Stimulated activated naive CD8-positive, alpha-beta T cell treated with anti-CD3 and anti-CD28 coated beads, Interleukin-15, Interleukin-2, amounts not matched to agents 100 ng/mL and 50 ng/mL, for 24 hours (primary cell): ENCODE measurements at regions not wholly inside any gene's neighbourhood (a gene's known extent, or its start where the extent isn't known, plus 50 kb on each side); places are given as distances from the start of the nearest gene placed in this dataset.
A peak's percentile ranks its signal among the peaks of the same experiment; 100 is the strongest.
"Not testable (repeated sequence)": the region's sequence is repeated elsewhere in the genome, so short reads cannot be mapped to it uniquely, and the experiment has no call there.

Experiments
- H3K27ac Mint-ChIP-seq: one replicate; pipeline ENCODE4 v1.8.0; 2021; ENCODE audit warnings: mild to moderate bottlenecking, mixed read lengths
- H3K27me3 Mint-ChIP-seq: one replicate; pipeline ENCODE4 v1.8.0; 2021; ENCODE audit warnings: mixed read lengths
- H3K36me3 Mint-ChIP-seq: one replicate; pipeline ENCODE4 v1.8.0; 2021; ENCODE audit warnings: low read depth, mixed read lengths
- H3K4me1 Mint-ChIP-seq: one replicate; pipeline ENCODE4 v1.8.0; 2021; ENCODE audit warnings: low read depth, mixed read lengths
- H3K4me3 Mint-ChIP-seq: one replicate; pipeline ENCODE4 v1.8.0; 2021; ENCODE audit warnings: mild to moderate bottlenecking, mixed read lengths
- H3K9me3 Mint-ChIP-seq: one replicate; pipeline ENCODE4 v1.8.0; 2021; ENCODE audit warnings: mixed read lengths

DNA sequence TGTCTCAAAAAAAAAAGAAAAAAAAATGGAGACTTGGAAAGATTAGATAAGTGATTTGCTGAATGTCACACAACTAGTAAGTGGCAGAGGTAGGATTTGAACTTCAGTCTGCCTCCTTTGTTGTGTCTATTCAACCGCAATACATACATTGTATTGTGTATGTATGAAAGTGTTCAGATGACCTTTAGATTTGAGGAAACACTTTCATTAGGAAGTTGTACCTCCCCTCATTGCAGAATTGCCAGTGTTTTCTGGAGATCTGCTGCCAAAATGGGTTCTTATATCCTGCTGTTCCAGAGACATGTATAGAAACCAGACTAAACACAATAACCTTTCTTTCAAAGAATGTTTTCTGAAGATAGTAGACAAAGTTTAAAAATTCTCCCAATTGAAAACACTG lies 247.4 kb upstream of the TBL1XR1 start:
- Mint-ChIP-seq H3K4me1 (peaks cover 16% of the 10 kb centered on the region), H3K4me3 (no peak overlapping the region), H3K27me3 (no peaks in the 10 kb centered on the region)

DNA sequence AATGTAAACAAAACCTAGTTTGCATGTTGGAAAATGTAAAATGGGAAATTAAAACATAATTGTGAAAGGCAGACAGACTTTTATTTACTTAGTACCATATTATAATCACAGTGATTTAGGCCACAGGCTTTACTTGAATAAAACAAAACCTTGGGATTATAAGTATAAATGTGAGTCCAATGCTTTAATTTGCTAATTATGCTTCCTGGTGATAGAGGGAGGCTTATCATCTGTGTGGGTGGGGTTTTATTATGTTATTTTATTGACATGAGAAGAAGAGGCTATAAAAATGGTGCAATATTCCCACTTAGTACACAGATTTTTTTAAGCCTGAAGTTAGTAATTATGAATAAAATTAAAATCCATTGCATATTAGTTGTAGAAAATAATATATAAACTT lies 248.3 kb upstream of the TBL1XR1 start:
- H3K4me3 Mint-ChIP-seq: no peak overlapping the region
- H3K27ac Mint-ChIP-seq: no peak overlapping the region
- no peaks in the 10 kb centered on the region for H3K27me3 Mint-ChIP-seq
- H3K36me3 Mint-ChIP-seq: no peaks in the 10 kb centered on the region
- H3K4me1 Mint-ChIP-seq: peaks cover 19% of the 10 kb centered on the region
- H3K9me3 Mint-ChIP-seq: no peaks in the 10 kb centered on the region

More for the DNA sequence above, 247.4 kb upstream of the TBL1XR1 start:
- H3K9me3 Mint-ChIP-seq: no peaks in the 10 kb centered on the region
- no peaks in the 10 kb centered on the region for H3K36me3 Mint-ChIP-seq
- no peak overlapping the region for H3K27ac Mint-ChIP-seq

DNA sequence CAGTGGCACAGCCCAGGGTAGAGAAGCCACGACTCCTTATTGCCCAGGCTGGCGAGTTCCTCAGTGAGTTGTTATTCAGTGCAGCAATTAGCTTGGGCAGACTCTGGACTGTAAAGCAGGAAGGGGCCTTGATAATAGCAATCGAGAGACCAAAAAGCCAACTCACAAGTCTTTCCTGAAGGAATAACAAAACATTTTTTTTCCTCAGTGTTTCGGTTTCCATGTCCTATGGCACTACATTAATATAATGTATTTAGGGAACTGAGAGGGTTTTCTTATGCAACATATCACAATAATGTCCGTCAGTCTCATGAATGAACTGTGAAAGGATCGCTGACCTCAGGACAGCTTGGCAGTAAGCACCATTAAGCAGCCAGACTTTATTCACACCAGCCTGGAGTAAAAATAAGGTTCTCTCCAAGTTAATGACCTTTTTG lies 248.9 kb upstream of the TBL1XR1 start:
- Mint-ChIP-seq H3K27ac (no peak overlapping the region), H3K27me3 (no peaks in the 10 kb centered on the region), H3K36me3 (no peaks in the 10 kb centered on the region), H3K9me3 (no peaks in the 10 kb centered on the region), H3K4me1 (peaks cover 19% of the 10 kb centered on the region), H3K4me3 (no peak overlapping the region)

DNA sequence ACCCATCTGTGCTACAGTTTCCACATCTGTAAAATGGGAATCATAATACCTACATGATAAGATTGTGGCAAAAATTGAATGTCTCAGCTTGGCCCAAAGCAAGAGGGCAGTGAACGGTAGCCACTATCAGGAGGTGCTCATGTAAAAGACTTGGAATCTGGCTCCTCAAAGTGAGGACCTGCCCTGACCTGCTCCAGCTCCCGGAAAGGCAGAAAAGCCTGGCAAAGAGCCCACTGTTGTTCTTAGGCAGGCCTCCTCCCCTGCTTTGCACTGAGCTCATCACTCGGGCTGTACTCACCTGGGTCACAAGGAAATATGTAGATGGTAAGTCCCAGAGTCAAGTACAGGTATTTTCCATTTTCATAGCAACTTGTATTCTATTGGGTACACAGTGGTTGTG lies 250.7 kb upstream of the TBL1XR1 start:
- Mint-ChIP-seq H3K27ac (peak overlapping the region; percentile 16), H3K36me3 (no peaks in the 10 kb centered on the region), H3K4me3 (no peak overlapping the region), H3K27me3 (no peaks in the 10 kb centered on the region), H3K9me3 (no peaks in the 10 kb centered on the region), H3K4me1 (peaks cover 19% of the 10 kb centered on the region)

DNA sequence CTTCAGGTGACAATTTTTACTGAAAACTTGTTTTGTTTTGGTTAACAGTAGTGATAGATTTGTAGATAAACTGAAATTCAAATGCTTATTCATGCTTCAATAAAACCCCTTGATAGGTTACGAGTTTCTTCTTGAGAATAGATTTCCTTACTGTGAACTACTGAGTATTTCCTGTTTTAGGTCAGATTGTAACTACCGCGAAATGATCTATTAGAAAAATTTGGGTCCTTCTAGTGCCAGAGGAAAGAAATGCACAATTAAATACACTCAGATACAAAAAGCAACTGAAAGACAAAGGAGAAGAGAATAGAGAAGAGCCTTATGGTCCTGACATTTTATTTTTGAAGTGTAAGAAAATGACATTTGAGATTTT lies 251.7 kb upstream of the TBL1XR1 start:
- Mint-ChIP-seq H3K27ac (peak overlapping the region; percentile 54), H3K4me1 (peaks cover 19% of the 10 kb centered on the region), H3K9me3 (no peaks in the 10 kb centered on the region), H3K4me3 (peak overlapping the region; percentile 29), H3K36me3 (no peaks in the 10 kb centered on the region), H3K27me3 (no peaks in the 10 kb centered on the region)

DNA sequence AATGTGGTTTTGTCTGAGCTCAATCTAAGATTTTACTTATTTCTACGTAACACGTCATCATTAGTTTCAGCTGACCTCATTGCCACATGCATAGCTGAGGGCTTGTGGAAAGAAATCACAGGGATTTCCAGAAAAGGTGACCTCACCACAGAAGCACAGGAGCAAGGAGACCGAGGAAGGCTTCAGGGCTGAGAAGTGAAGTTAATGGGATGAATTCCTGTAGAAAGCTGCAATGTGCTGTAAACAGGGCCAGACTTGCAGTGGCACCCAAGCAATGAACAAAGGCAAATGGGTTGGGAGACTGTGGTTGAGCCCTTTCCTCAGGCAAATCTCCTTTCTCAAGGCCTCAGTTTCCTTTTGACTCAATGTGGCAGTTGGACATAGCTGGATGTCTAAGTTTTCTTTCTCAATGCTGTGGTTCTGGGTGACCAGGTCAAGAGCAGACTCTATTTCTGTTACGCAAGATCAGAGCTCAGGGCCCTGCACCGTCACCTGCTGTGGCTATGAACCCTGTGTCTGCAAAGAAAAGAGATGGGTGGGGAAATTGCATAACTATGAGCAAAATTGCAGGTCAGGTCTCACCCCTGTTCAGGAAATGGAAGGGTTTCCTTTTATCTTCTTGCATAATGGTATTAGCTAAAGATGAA lies 252.2 kb upstream of the TBL1XR1 start:
- Mint-ChIP-seq H3K36me3 (no peaks in the 10 kb centered on the region), H3K4me3 (peak overlapping the region; percentile 29), H3K27me3 (no peaks in the 10 kb centered on the region), H3K27ac (peak overlapping the region; percentile 54), H3K9me3 (no peaks in the 10 kb centered on the region), H3K4me1 (peaks cover 19% of the 10 kb centered on the region)

DNA sequence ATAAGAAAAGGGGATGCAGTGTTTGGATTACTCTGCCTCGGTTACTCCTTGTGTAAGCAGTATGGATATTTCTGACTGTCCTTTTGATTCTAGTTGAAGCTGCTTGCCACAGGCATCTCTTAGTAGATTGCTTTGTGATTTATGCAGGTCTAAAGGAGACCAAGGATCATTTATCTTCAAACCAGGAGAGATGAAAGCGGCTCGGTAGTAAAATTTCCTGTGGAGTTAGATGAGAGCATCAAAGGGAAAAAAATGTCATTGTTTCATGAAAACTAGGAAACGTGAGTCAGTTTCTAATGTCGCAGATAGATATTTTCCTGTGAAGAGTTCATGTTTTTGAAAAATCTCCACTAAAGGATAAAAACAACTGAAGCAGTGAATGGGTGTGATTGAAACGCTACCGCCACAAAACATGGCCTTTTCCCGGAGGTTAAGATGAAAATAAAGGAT lies 254.0 kb upstream of the TBL1XR1 start:
- Mint-ChIP-seq H3K4me3 (no peak overlapping the region), H3K27ac (no peak overlapping the region), H3K4me1 (peaks cover 19% of the 10 kb centered on the region), H3K36me3 (no peaks in the 10 kb centered on the region), H3K9me3 (no peaks in the 10 kb centered on the region), H3K27me3 (no peaks in the 10 kb centered on the region)

DNA sequence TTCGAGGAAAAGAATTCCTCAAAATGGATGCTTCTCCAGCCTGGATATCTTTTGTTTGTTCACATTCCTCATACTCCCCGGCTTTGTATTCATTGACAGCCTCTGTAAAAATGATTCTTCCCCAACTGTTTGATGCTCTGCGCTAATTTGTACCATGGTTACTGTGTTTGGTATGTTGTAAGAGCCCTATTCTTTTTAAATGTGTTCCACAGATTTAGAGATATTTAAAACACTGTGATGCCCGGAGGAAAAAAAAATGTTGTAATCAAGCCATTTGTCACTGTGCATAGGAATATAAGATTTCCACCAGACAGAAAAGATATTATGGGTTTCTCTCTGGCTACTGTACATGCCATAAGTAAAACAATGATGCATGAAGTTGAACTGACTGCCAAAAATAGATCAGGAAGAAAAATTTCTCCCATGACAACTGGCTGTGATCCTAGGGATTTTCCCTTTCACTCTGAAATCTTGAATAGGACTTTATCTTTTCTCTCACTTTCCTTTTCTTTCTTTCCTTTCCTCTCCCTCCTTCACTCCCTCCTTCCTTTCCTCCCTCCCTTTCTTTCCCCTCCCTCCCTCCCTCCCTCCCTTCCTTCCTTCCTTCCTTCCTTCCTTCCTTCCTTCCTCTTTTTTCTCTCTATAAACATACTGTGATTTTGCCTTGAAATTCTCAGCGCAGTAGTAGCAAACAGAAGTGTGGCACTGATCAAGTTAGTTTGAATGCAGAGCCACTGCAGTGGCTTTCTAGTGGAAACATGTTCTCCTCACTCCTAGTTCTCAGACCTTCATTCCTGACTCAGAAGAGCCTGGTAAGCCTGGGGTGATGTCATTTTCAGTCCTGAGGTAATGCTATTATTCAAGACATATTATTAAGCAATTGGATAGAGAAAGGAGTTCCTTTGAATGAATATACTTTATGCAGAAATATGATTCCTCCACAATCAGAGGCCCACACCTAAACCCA lies 254.9 kb upstream of the TBL1XR1 start:
- H3K27me3 Mint-ChIP-seq: no peaks in the 10 kb centered on the region
- H3K36me3 Mint-ChIP-seq: no peaks in the 10 kb centered on the region
- H3K27ac Mint-ChIP-seq: no peak overlapping the region
- H3K4me3 Mint-ChIP-seq: no peak overlapping the region
- H3K4me1 Mint-ChIP-seq: peaks cover 19% of the 10 kb centered on the region
- no peaks in the 10 kb centered on the region for H3K9me3 Mint-ChIP-seq

DNA sequence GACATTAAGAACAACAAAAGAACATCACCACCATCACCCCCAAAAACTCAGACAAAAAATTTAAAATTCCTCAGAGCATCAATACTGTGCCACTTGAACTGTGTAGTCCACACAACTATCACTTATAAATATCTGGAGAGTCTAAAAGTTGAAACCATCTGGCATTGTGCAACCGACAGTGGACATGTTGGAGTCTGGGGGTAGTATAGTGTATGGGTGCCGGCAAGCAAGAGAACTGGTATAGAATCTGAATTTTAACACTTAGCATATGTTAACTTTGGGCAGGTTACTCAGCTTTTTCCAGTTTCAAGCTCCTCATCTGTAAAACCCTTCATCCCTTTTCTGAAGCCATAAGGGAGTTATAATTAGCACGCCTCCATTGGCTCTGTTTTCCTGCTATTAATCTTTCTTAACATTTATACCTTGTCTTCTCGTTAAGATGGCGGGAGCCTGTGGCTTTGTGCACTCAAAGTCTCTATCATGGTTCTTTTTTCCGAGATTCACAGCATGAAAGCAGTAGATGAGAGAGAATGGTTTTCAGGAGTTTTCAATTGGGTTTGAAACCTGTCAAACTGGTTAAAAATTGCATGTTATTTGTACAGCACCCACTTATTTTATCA lies 255.7 kb upstream of the TBL1XR1 start:
- Mint-ChIP-seq H3K4me1 (peaks cover 19% of the 10 kb centered on the region), H3K9me3 (no peaks in the 10 kb centered on the region), H3K27ac (no peak overlapping the region), H3K4me3 (no peak overlapping the region), H3K36me3 (no peaks in the 10 kb centered on the region), H3K27me3 (no peaks in the 10 kb centered on the region)

DNA sequence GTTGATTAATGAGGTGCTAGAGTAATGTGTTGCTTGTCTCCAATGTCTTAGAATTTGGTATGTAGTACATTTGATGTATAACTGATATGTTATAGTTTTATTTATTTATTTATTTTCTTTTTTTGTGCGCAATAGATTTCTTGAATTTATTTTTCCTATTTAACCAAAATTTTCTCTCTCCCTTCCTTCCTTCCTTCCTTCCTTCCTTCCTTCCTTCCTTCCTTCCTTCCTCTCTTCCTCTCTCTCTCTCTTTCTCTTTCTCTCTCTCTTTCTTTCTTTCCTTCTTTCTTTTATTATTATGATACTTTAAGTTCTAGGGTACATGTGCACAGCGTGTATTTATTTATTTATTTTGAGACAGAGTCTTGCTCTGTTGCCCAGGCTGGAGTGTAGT lies 256.2 kb upstream of the TBL1XR1 start:
- Mint-ChIP-seq H3K4me1 (peaks cover 15% of the 10 kb centered on the region), H3K36me3 (no peaks in the 10 kb centered on the region), H3K9me3 (no peaks in the 10 kb centered on the region), H3K4me3 (no peak overlapping the region), H3K27ac (no peak overlapping the region), H3K27me3 (no peaks in the 10 kb centered on the region)

DNA sequence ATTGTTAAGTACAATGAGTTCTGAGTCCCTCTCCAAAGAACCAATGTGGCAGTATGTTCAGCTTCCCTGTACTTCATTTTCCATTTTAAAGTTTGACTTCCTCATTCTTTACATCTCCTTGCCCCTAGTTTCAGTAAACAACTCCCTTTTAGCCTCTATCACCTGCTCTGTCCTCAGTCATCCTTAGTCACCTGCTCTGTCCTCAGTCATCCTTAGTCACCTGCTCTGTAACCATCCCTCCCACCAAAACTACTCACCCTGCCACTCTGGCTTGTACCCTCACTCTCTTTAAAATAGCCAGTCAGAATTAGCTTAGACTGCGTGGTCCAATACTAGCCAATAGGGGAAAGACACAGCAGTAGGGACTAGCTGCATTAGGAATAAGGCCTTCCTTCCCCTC lies 259.9 kb upstream of the TBL1XR1 start:
- not testable (repeated sequence) for H3K4me3 Mint-ChIP-seq, H3K9me3 Mint-ChIP-seq, H3K36me3 Mint-ChIP-seq, H3K4me1 Mint-ChIP-seq, H3K27me3 Mint-ChIP-seq, H3K27ac Mint-ChIP-seq

DNA sequence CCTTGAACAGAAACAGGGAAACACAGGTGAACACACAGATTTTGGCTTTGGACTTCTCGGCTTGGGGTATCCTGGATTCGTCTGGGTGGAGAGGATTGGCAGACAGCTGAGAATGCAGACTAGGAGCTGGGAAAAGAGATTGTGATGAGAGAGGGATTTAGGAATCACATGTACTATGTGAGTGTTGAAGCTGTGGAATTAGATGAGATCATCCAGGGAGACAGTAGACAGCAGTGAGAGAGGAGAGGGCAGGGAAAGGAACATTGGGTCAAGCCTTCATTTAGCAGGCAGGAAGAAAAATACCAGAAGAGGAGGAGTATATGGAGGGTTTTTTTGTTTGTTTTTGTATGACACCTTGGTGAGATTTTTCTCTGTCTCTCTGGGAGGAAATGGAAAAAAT lies 262.1 kb upstream of the TBL1XR1 start:
- Mint-ChIP-seq H3K4me3 (no peak overlapping the region), H3K27me3 (no peaks in the 10 kb centered on the region), H3K4me1 (no peaks in the 10 kb centered on the region), H3K9me3 (no peaks in the 10 kb centered on the region), H3K36me3 (no peaks in the 10 kb centered on the region), H3K27ac (no peak overlapping the region)

DNA sequence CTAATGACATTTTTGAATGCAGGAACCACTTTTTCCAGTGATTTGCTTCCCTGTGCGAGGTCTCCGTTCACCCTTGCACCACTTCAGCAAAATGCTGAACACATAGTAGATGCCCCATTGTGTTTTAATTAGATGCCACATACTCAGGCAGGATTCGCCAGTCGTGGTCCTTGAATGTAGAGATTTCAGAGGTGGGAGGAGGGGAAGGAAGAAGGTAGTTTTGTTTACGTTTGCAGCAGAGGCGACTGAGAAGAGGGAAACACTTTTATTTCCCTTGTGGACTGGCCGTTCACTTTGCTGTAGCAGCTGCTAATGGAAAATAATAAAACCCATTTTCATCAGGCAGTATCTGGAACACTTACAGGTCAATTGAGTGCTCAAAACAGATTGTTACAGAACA lies 262.8 kb upstream of the TBL1XR1 start:
- no peaks in the 10 kb centered on the region for H3K9me3 Mint-ChIP-seq
- no peaks in the 10 kb centered on the region for H3K4me1 Mint-ChIP-seq
- no peak overlapping the region for H3K27ac Mint-ChIP-seq
- H3K4me3 Mint-ChIP-seq: no peak overlapping the region
- H3K36me3 Mint-ChIP-seq: no peaks in the 10 kb centered on the region
- H3K27me3 Mint-ChIP-seq: no peaks in the 10 kb centered on the region

DNA sequence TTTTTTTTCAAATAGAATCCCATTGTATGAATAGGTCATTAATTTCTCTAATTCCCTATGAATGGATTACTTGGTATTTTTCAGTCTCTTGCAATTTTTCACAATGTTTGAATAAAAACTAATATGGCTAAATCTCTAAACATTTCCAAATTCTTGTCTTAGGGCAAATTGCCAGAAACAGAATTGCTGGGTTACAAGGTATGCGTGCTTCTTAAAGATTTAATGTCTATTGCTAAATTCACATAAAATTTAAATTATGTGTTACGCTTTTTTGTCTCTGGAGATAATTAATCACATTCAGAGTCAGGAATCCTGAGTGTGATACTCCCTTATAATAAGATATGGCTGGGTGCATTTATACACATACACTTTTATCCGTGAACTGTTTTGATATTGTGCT lies 264.5 kb upstream of the TBL1XR1 start:
- no peaks in the 10 kb centered on the region for H3K27me3 Mint-ChIP-seq
- peaks cover 4% of the 10 kb centered on the region for H3K9me3 Mint-ChIP-seq
- no peaks in the 10 kb centered on the region for H3K4me1 Mint-ChIP-seq
- H3K36me3 Mint-ChIP-seq: no peaks in the 10 kb centered on the region
- no peak overlapping the region for H3K27ac Mint-ChIP-seq
- no peak overlapping the region for H3K4me3 Mint-ChIP-seq

DNA sequence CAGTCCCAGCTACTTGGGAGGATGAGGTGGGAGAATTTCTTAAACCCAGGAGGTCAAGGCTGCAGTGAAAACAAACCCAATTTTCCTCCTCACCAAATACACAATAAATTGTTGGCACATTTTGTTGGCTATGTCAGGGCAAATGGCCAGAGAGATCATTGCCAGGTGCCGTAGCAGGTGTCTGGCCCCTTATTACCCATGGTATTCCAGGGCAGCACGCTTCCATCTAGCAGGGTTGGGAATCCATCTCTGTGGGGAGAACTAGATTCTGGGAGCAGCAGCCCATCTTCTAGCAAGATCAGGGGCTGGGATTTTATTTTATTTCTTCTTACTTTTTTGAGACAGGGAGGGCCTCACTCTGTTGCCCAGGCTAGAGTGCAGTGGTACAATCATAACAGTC lies 266.1 kb upstream of the TBL1XR1 start:
- H3K4me3 Mint-ChIP-seq, H3K9me3 Mint-ChIP-seq, H3K4me1 Mint-ChIP-seq, H3K27me3 Mint-ChIP-seq, H3K36me3 Mint-ChIP-seq, H3K27ac Mint-ChIP-seq: not testable (repeated sequence)
